Epithelial cell of esophagus (primary cell): ENCODE measurements at regions not wholly inside any gene's neighbourhood (a gene's known extent, or its start where the extent isn't known, plus 50 kb on each side); places are given as distances from the start of the nearest gene placed in this dataset.

ENCODE experiments used
- DNase-seq: peaks from one replicate; pipeline ENCODE4 v3.0.0; 2010; ENCODE audit warnings: low read depth
- H3K4me3 ChIP-seq: 2 replicates; pipeline ENCODE4 v1.5.1; 2011; ENCODE audit warnings: mild to moderate bottlenecking, low read length, control low read depth
- TF ChIP-seq, protein P1 (sequence below): IDR thresholded peaks from 2 replicates; pipeline ENCODE4 v1.5.1; 2011; ENCODE audit warnings: low read depth, mild to moderate bottlenecking, low read length, control low read depth, inconsistent platforms; ENCODE audit not compliant: insufficient read depth; ENCODE audit errors: missing control alignments

DNA sequence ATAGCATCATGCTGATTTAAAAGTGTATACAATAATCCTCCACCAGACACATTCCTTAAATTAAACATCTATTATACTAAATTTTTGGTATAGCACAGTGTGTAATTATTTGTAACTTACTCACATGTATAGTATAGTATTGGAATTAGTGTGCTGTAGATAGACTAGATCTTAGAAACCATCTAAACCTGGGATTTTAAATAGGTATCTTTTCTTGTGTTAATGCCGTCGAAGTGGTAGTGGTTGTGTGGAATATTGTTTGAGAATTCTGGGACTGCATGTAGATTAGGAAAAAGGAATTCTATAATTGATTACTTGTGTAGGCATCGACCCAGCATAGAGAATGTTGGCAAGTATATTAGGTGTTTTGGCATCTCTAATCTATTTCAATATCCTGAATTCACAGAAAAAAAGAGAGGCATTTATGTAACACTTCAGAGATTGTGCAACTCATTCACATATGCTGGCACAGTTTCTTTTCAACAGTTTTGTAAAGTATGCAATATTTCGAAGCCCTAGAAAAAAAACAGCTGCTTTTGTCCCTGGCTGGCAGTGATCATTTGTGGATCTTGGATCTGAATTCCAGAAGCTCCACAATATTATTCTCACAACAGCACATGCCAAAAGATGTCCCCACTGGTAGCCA is 145.5 kb upstream of the AGR3 start:
- H3K4me3 ChIP-seq = no peak overlapping the region
- TF ChIP-seq, protein P1, sequence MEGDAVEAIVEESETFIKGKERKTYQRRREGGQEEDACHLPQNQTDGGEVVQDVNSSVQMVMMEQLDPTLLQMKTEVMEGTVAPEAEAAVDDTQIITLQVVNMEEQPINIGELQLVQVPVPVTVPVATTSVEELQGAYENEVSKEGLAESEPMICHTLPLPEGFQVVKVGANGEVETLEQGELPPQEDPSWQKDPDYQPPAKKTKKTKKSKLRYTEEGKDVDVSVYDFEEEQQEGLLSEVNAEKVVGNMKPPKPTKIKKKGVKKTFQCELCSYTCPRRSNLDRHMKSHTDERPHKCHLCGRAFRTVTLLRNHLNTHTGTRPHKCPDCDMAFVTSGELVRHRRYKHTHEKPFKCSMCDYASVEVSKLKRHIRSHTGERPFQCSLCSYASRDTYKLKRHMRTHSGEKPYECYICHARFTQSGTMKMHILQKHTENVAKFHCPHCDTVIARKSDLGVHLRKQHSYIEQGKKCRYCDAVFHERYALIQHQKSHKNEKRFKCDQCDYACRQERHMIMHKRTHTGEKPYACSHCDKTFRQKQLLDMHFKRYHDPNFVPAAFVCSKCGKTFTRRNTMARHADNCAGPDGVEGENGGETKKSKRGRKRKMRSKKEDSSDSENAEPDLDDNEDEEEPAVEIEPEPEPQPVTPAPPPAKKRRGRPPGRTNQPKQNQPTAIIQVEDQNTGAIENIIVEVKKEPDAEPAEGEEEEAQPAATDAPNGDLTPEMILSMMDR = no peak
- no peak for DNase-seq

DNA sequence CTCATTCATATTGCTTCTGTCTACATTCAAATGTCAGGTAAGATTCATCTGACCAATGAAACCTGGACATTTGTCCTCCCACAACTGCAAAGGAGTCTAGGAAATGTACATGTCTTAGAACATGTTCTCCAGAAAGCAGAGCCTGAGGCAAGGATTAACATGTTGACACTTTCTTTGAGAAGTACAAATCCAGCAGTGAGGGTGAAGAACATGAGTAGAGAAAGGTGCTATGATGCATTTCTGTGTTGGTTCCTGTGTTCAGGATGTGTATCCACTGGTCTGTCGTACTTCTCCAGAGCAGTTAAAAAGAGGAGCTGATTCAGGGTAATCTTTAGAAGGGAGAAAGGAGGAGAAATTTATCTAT is 146.0 kb upstream of the AGR3 start:
- peak; percentile 55 for DNase-seq
- H3K4me3 ChIP-seq = no peak overlapping the region
- TF ChIP-seq, protein P1 = no peak

DNA sequence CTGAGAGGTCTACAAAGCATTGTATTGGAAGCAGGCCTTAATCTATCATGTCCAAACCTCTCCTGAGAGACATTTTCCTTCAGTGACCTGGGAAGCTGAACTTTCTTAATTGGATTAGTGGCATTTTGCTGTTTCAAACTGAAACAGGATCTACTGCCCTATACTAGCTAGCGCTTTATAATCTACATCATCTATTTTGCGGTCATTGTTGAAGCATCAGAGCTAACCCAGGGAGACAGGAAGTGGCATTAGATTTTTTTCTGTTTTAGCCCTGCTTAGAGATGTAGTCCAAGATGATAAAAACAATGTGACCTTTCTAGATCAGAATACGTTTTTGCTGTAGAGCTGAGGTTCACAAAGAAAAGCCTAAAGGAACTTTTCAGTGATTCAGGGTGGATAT is 147.4 kb upstream of the AGR3 start:
- H3K4me3 ChIP-seq = no peak overlapping the region
- DNase-seq = no peak
- TF ChIP-seq, protein P1 = no peak

DNA sequence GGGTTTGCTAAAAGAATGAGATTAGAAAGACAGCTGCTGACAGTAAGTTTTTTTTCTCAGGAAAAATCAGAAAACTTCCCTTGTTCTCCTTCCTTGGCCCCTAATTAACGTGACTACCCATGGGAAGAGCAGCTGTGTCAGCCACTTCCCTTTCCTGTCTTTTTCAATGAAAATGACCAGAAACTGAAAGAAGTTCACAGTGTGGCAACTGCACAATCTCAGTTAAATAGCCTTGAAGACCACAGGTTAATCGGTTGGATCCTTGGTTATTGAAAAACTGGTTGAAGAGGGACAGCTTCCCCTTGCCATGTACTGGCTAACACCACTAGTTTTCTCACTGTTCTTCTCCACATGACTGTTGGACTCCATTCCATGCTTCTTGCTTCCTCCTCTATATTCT is 148.8 kb upstream of the AGR3 start:
- DNase-seq = no peak

DNA sequence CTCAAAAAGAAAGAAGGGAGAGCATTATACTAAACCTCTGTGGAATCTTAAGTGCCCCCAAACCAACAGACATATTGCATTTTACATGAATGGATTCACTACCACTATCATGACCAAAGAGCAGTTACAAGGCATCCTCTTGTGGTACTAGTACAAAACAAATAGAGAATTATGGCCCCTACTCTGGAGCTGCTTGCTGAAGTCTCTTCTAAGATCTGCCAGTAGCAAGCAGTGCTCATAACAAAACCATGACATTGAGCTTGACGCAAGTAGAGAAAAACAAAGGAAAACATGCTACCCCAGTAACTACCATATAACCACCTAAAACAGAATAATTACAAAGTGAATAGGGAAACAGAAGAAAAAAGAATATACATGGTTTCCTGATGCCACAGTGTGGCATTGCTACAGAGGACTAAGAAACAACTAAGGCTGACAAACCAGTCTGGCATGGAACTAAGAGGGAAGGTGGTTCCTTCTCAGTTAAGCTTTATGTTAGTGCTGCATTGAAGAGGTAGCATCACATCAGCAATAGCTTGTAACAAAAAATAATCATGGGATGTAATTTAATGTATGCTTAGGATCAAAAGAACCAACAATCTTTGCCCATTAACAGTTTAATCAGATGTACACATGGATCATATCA is 150.2 kb upstream of the AGR3 start:
- peak; percentile 53 for DNase-seq
- TF ChIP-seq, protein P1 = peak; percentile 8
- no peak overlapping the region for H3K4me3 ChIP-seq

More for the DNA sequence above, 148.8 kb upstream of the AGR3 start:
- H3K4me3 ChIP-seq = no peak overlapping the region
- TF ChIP-seq, protein P1 = no peak

DNA sequence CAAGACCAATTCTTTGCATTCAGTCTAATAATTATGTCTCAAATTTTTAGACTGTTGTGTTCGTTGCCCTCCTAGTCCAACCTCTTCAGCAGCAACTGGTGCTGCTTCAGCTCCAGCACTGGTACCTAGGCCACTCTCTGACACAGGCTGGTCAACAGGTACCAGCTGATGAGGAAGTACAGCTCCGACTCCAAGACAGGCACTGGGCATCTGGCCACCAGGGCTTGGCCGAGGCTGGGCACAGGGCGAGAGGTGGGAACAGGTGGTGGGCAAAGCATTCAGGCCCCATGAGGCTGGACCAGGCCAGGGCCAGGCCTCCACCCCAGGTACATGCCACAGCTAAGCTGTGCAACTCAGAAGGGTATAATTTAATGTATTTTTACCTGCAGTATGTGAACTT is 151.5 kb upstream of the AGR3 start:
- TF ChIP-seq, protein P1 = no peak
- no peak for DNase-seq
- H3K4me3 ChIP-seq = no peak overlapping the region

DNA sequence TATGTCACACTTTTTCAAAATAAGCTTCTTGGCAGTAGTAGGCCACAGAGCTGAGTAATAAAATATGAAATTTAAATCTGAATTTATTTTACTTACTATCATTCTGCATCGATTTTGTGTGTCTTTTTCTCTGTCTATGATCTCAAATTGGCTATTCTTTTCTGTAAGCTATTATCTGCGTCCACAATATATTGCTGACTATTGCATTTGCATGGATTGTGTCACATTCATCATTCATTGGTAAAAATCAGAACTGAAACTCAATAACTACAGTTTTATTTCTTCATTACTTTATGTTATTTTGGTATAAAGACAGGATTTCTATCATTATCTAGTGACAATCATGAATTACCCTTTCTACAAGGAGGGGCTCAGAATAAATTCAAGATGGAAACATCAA is 154.8 kb upstream of the AGR3 start:
- DNase-seq = no peak
- TF ChIP-seq, protein P1 = no peak
- no peak overlapping the region for H3K4me3 ChIP-seq
